Activated CD8-positive, alpha-beta memory T cell treated with anti-CD3 and anti-CD28 coated beads, Interleukin-2, amount 10 ng/mL, durations not matched to agents 7 days and 5 days (primary cell): ENCODE measurements at regions not wholly inside any gene's neighbourhood (a gene's known extent, or its start where the extent isn't known, plus 50 kb on each side); places are given as distances from the start of the nearest gene placed in this dataset.

Experiments
- ATAC-seq: fragments of 150-1000 bp; cut with Tn5 transposase; one replicate; pipeline ENCODE4 v1.10.0; 2021; ENCODE audit warnings: moderate library complexity
- CTCF ChIA-PET: fragments of 350-600 bp; sonication (Branson Sonifier 250); formaldehyde crosslinking; loops from one replicate; lab custom pipeline; 2021; ENCODE audit warnings: antibody characterized with exemption; lab: Charles Lee
- DNase-seq: peaks from one replicate; pipeline ENCODE4 v3.0.0-alpha.2; 2020
- H3K27ac Mint-ChIP-seq: one replicate; pipeline ENCODE4 v1.8.0; 2021; ENCODE audit warnings: mild to moderate bottlenecking, mixed read lengths
- H3K27me3 Mint-ChIP-seq: one replicate; pipeline ENCODE4 v1.8.0; 2021; ENCODE audit warnings: mixed read lengths
- H3K36me3 Mint-ChIP-seq: one replicate; pipeline ENCODE4 v1.8.0; 2021; ENCODE audit warnings: mild to moderate bottlenecking, mixed read lengths
- H3K4me1 Mint-ChIP-seq: one replicate; pipeline ENCODE4 v1.8.0; 2021; ENCODE audit warnings: mixed read lengths
- H3K4me3 Mint-ChIP-seq: one replicate; pipeline ENCODE4 v1.8.0; 2021; ENCODE audit warnings: mild to moderate bottlenecking, moderate library complexity, mixed read lengths
- H3K9me3 Mint-ChIP-seq: one replicate; pipeline ENCODE4 v1.8.0; 2022; ENCODE audit warnings: low read depth, mixed read lengths

DNA sequence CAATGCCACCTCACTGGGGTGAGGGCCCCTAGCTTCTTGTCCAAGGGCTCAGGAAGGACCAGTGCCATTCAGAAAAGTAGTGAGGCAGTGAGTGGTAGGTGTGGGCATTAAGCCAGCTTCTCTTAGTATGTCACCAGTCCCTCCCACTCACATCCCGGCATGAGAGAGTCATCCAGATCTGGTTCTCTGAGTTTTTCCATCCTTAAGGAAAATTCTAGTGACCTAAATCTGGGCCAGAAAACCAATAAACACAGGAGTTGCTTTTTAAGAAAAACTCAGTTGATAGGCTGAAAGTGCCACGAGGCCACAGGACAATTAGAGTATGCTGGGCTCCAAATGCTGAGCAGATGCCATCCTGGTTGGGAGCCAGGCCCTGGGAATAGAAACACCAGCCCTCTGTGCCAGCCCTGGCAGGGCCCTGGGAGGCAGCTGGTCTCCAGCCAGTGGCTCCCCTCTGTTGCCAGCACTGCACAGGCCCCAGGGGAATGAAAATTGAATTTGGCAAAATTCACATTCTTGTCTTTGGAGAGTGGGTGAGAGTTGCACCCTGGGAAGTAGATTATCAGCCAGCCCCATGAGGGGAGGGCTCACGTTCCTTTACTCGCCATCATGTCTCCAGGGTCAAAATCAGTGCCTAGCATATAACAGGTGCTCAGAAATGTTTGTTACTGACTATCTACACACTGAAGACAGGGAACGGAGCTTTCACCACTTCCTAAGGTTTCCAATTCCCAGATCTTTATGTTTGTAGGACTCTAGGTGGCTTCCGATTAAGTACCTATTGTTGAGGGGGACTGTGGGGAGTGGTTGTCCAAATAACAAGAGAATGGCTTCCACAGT lies 52.8 kb downstream of the FAM43A start:
- CTCF ChIA-PET = interaction anchor here (1.0 kb wide), 1 partner anchor 51 kb away, joined by 3 read pairs; no protein-coding TSS in a partner anchor

DNA sequence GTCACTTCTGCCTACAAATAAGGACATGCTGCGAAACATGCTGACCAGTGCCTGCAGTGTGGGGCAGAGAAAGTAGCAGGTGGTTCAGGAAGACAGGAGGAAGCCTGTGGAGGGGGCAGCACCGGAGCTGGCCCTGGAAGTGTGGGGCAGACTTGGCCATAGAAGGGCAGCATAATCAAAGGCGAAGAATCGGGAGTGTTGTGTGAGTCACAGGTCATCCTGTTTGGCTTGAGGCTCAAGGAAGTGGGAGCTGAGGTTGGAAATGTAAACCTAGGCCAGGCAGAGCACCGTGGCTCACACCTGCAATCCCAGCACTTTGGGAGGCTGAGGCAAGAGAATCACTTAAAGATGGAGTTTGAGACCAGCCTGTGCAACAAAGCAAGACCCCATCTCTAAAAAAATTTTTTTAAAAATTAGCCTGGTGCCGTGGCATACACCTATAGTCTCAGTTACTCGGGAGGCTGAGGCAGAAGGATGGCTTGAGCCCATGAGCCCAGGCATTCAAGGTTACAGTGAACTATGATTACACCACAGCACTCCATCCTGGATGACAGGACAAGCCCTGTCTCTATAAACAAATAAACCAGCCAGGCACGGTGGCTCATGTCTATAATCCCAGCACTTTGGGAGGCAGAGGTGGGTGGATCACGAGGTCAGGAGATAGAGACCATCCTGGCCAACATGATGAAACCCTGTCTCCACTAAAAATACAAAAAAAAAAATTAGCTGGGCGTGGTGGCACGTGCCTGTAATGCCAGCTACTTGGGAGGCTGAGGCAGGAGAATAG lies 54.0 kb downstream of the FAM43A start:
- no peak for ATAC-seq
- H3K9me3 Mint-ChIP-seq = no peaks in the 10 kb centered on the region
- H3K36me3 Mint-ChIP-seq = no peaks in the 10 kb centered on the region
- H3K4me3 Mint-ChIP-seq = no peak overlapping the region
- H3K27me3 Mint-ChIP-seq = peaks cover 35% of the 10 kb centered on the region
- no peak overlapping the region for H3K27ac Mint-ChIP-seq
- H3K4me1 Mint-ChIP-seq = peaks cover 4% of the 10 kb centered on the region
- CTCF ChIA-PET = no interaction called here
- no peak for DNase-seq

More for the DNA sequence above, 52.8 kb downstream of the FAM43A start:
- H3K27me3 Mint-ChIP-seq = peaks cover 32% of the 10 kb centered on the region
- H3K27ac Mint-ChIP-seq = no peak overlapping the region
- ATAC-seq = no peak
- no peak for DNase-seq
- H3K4me3 Mint-ChIP-seq = no peak overlapping the region
- H3K9me3 Mint-ChIP-seq = no peaks in the 10 kb centered on the region
- no peaks in the 10 kb centered on the region for H3K36me3 Mint-ChIP-seq
- H3K4me1 Mint-ChIP-seq = peaks cover 4% of the 10 kb centered on the region

- Mint-ChIP-seq H3K4me3 (no peak overlapping the region), H3K9me3 (no peaks in the 10 kb centered on the region), H3K4me1 (peaks cover 4% of the 10 kb centered on the region), H3K27ac (no peak overlapping the region), H3K27me3 (peaks cover 29% of the 10 kb centered on the region), H3K36me3 (no peaks in the 10 kb centered on the region)
- CTCF ChIA-PET = no interaction called here
- ATAC-seq (no peak), DNase-seq (no peak)
Measured at GRCh38 chr3:194740859-194741491, 55.3 kb downstream of the FAM43A start.

- H3K9me3 Mint-ChIP-seq = no peaks in the 10 kb centered on the region
- H3K4me1 Mint-ChIP-seq = peaks cover 4% of the 10 kb centered on the region
- ATAC-seq = no peak
- no peaks in the 10 kb centered on the region for H3K36me3 Mint-ChIP-seq
- CTCF ChIA-PET = no interaction called here
- no peak overlapping the region for H3K4me3 Mint-ChIP-seq
- DNase-seq = no peak
- H3K27me3 Mint-ChIP-seq = peaks cover 29% of the 10 kb centered on the region
- H3K27ac Mint-ChIP-seq = no peak overlapping the region
Measured at GRCh38 chr3:194741916-194742315, 56.2 kb downstream of the FAM43A start.

DNA sequence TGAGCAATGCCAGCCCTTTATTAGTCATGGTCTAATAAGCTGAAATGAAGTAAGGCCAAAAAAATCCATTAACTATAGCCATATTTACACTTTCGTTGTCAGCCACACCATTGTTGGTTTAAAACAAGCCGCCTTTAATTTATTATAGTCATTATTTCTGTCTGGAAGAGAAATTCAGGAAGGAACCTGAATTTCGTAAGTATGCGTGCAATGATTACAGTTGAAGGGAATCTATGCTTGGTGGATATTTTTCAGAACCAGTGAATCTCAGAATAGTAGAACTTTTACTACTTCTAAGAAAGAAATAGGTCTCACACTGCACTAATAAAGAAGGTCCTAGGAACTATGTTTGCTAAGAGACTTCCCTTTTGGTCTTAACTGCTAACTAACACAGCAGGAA lies 59.1 kb downstream of the FAM43A start:
- no peak overlapping the region for H3K27ac Mint-ChIP-seq
- H3K36me3 Mint-ChIP-seq = no peaks in the 10 kb centered on the region
- CTCF ChIA-PET = no interaction called here
- peaks cover 18% of the 10 kb centered on the region for H3K27me3 Mint-ChIP-seq
- H3K4me1 Mint-ChIP-seq = peaks cover 4% of the 10 kb centered on the region
- ATAC-seq = no peak
- no peak overlapping the region for H3K4me3 Mint-ChIP-seq
- no peak for DNase-seq
- H3K9me3 Mint-ChIP-seq = no peaks in the 10 kb centered on the region

GRCh38 chr3:194745422-194746184 lies 59.9 kb downstream of the FAM43A start:
- DNase-seq (no peak), ATAC-seq (no peak)
- Mint-ChIP-seq H3K4me1 (peaks cover 4% of the 10 kb centered on the region), H3K27ac (no peak overlapping the region), H3K36me3 (no peaks in the 10 kb centered on the region), H3K27me3 (peaks cover 14% of the 10 kb centered on the region), H3K4me3 (no peak overlapping the region), H3K9me3 (no peaks in the 10 kb centered on the region)
- CTCF ChIA-PET = no interaction called here

- DNase-seq (no peak), ATAC-seq (no peak)
- Mint-ChIP-seq H3K4me3 (no peak overlapping the region), H3K36me3 (no peaks in the 10 kb centered on the region), H3K27ac (no peak overlapping the region), H3K9me3 (no peaks in the 10 kb centered on the region), H3K4me1 (no peaks in the 10 kb centered on the region), H3K27me3 (peaks cover 6% of the 10 kb centered on the region)
- CTCF ChIA-PET = interaction anchor here (1.2 kb wide), 1 partner anchor 65 kb away, joined by 3 read pairs; no protein-coding TSS in a partner anchor
Measured at GRCh38 chr3:194748225-194748624, 62.5 kb downstream of the FAM43A start.

- Mint-ChIP-seq H3K9me3 (no peaks in the 10 kb centered on the region), H3K4me3 (no peak overlapping the region), H3K27me3 (no peaks in the 10 kb centered on the region), H3K36me3 (no peaks in the 10 kb centered on the region), H3K27ac (no peak overlapping the region), H3K4me1 (no peaks in the 10 kb centered on the region)
- no peak for DNase-seq
- no peak for ATAC-seq
- CTCF ChIA-PET = interaction anchor here (0.6 kb wide), 1 partner anchor 219 kb away, joined by 4 read pairs; no protein-coding TSS in a partner anchor
Measured at GRCh38 chr3:194749631-194750490, 64.2 kb downstream of the FAM43A start.

DNA sequence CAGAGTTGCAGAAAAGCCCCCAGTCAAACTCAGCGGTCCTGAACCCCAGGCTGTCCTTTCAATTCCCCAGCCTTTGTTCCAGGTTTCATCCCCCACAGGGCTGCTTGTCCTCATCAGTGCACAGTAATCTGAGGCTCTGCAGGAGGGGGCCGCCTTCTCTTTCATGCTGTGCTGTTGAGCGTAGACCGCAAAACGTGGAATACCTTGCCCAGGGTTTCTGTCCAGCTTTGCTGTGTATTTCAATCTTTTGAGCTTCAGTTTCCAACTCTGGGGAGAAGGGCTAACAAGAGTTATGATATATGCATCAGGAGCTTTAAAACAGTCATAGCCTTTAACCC lies 64.8 kb downstream of the FAM43A start:
- Mint-ChIP-seq H3K4me1 (no peaks in the 10 kb centered on the region), H3K36me3 (no peaks in the 10 kb centered on the region), H3K9me3 (no peaks in the 10 kb centered on the region), H3K27me3 (no peaks in the 10 kb centered on the region), H3K4me3 (no peak overlapping the region), H3K27ac (no peak overlapping the region)
- ATAC-seq (no peak), DNase-seq (no peak)
- CTCF ChIA-PET = no interaction called here

- H3K4me3 Mint-ChIP-seq = no peak overlapping the region
- H3K4me1 Mint-ChIP-seq = no peaks in the 10 kb centered on the region
- CTCF ChIA-PET = no interaction called here
- no peaks in the 10 kb centered on the region for H3K9me3 Mint-ChIP-seq
- H3K36me3 Mint-ChIP-seq = no peaks in the 10 kb centered on the region
- peaks cover 11% of the 10 kb centered on the region for H3K27me3 Mint-ChIP-seq
- ATAC-seq (no peak), DNase-seq (no peak)
- H3K27ac Mint-ChIP-seq = no peak overlapping the region
Measured at GRCh38 chr3:194755671-194756459, 70.2 kb downstream of the FAM43A start.

GRCh38 chr3:194756460-194756779 lies 70.7 kb downstream of the FAM43A start:
- Mint-ChIP-seq H3K36me3 (no peaks in the 10 kb centered on the region), H3K4me1 (no peaks in the 10 kb centered on the region), H3K27me3 (peaks cover 17% of the 10 kb centered on the region), H3K9me3 (no peaks in the 10 kb centered on the region), H3K27ac (no peak overlapping the region), H3K4me3 (no peak overlapping the region)
- ATAC-seq = no peak
- CTCF ChIA-PET = no interaction called here
- DNase-seq = no peak

DNA sequence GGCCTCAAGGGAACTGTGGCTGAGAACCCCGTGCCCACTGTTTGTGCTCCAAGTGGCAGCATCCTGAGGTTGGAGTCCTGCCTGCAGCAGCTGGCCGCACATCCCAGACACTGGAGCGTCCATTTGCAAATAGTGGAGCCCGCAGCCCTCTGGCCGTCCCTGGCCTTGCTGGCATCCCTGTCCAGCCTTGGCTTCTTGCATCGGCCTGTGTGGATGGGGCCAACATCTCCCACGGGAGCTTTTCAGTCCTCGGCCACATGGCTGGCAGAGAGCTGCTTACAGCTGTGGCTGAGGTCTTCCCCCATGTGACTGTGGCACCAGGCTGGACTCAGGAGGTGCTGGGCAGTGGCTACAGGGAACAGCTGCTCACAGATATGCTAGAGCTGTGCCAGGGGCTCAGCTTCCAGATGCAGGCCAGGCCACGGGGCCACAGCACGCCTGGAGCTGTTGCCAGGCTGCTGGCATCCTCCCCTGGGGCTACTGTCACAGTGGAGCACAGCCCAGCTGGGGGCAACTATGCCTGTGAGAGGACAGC lies 71.2 kb downstream of the FAM43A start:
- DNase-seq = no peak
- Mint-ChIP-seq H3K4me3 (no peak overlapping the region), H3K27ac (no peak overlapping the region), H3K4me1 (no peaks in the 10 kb centered on the region), H3K27me3 (peaks cover 21% of the 10 kb centered on the region), H3K36me3 (no peaks in the 10 kb centered on the region), H3K9me3 (no peaks in the 10 kb centered on the region)
- CTCF ChIA-PET = interaction anchor here (1.0 to 1.1 kb wide), 2 partner anchors 69 to 71 kb away, joined by 3 read pairs; no protein-coding TSS in a partner anchor
- ATAC-seq = no peak
